Fibroblast of mammary gland (primary cell): ENCODE measurements at regions not wholly inside any gene's neighbourhood (a gene's known extent, or its start where the extent isn't known, plus 50 kb on each side); places are given as distances from the start of the nearest gene placed in this dataset.
"Not testable (repeated sequence)": the region's sequence is repeated elsewhere in the genome, so short reads cannot be mapped to it uniquely, and the experiment has no call there.

ENCODE experiments used
- DNase-seq: peaks from one replicate; pipeline ENCODE4 v3.0.0-alpha.2; 2010; ENCODE audit warnings: low read depth
- H3K4me3 ChIP-seq: 2 replicates; pipeline ENCODE4 v1.5.1; 2011; ENCODE audit warnings: low read depth, mild to moderate bottlenecking, low read length, moderate library complexity; ENCODE audit not compliant: control insufficient read depth
- TF ChIP-seq, protein P1 (sequence below): conservative IDR thresholded peaks from 2 replicates; pipeline ENCODE4 v1.5.1; 2011; ENCODE audit warnings: low read depth, low read length, inconsistent platforms; ENCODE audit not compliant: control insufficient read depth, insufficient read depth

DNA sequence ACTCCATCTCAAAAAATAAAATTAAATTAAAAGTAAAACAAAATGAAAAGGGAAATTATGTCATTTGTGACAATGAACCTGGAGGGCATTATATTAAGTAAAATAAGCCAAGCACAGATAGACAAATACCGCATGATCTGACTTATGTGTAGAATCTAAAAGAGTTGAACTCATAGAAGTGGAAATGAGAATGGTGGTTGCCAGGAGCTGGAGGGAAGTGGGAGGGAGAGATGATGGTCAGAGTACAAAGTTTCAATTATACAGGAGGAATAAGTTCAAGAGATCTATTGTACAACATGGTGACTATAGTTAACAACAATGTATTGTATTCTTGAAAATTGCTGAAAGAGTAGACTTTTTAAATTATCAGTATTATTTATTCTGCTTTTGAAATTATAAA, 183.4 kb downstream of the ID4 start:
- TF ChIP-seq, protein P1, sequence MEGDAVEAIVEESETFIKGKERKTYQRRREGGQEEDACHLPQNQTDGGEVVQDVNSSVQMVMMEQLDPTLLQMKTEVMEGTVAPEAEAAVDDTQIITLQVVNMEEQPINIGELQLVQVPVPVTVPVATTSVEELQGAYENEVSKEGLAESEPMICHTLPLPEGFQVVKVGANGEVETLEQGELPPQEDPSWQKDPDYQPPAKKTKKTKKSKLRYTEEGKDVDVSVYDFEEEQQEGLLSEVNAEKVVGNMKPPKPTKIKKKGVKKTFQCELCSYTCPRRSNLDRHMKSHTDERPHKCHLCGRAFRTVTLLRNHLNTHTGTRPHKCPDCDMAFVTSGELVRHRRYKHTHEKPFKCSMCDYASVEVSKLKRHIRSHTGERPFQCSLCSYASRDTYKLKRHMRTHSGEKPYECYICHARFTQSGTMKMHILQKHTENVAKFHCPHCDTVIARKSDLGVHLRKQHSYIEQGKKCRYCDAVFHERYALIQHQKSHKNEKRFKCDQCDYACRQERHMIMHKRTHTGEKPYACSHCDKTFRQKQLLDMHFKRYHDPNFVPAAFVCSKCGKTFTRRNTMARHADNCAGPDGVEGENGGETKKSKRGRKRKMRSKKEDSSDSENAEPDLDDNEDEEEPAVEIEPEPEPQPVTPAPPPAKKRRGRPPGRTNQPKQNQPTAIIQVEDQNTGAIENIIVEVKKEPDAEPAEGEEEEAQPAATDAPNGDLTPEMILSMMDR: no peak

DNA sequence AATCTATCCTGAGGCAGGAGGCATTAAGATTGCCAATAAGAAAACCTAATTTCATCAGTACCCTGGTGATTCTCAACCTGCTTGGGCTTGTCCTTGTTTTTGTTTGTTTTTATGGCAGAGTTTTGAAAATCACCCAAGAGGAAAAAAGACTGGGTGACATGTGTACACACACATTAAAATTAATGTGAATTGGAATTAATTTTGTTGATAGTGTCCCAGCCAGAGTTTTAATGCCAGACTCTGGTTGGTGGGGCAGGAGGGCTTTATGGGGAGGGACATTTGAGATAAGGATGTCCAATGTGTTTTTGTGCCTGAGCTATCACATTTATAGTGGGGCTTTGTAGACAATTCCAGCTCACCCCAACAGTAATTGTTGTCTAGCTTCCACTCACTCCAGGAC, 184.6 kb downstream of the ID4 start:
- H3K4me3 ChIP-seq: no peak overlapping the region
- TF ChIP-seq, protein P1: no peak

More for the DNA sequence above, 183.4 kb downstream of the ID4 start:
- no peak for DNase-seq
- H3K4me3 ChIP-seq: no peak overlapping the region

DNA sequence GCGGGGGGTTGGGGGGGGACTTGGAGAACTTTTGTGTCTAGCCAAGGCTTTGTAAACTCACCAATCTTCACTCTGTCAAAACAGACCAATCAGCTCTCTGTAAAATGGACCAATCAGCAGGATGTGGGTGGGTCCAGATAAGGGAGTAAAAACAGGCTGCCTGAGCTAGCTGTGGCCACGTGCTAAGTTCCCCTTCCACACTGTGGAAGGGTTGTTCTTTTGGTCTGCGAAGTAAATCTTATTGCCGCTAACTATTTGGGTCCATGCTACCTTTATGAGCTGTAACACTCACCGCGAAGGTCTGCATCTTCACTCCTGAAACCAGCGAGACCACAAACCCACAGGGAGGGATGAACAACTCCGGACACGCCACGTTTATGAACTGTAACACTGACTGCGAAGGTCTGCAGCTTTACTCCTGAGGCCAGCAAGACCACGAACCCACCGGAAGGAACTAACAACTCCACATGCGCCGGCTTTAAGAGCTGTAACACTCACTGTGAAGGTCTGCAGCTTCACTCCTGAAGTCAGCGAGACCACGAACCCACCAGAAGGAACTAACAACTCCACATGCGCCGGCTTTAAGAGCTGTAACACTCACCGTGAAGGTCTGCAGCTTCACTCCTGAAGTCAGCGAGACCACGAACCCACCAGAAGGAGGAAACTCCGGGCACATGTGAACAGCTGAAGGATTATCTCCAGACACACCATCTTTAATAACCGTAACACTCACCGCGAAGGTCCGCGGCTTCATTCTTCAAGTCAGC, 186.6 kb downstream of the ID4 start:
- H3K4me3 ChIP-seq, DNase-seq: not testable (repeated sequence)

More for the DNA sequence above, 184.6 kb downstream of the ID4 start:
- no peak for DNase-seq

DNA sequence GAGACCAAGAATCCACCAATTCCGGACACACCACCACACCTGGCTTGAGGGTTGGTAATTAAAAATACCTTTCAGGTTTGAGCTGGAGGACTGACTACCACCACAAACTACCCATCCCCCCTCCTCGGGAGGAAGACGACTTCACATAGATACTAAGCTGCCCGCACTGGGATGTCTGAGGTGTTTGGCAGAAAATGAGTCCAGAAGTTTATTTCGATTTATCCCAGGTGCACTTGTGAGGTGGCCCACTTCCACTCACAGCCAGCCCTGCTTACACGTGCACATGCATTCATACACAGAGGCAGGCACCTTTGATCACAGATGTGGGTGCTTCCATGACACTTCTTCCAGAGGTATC, 187.1 kb downstream of the ID4 start:
- H3K4me3 ChIP-seq: no peak overlapping the region
- no peak for DNase-seq
- TF ChIP-seq, protein P1: no peak

DNA sequence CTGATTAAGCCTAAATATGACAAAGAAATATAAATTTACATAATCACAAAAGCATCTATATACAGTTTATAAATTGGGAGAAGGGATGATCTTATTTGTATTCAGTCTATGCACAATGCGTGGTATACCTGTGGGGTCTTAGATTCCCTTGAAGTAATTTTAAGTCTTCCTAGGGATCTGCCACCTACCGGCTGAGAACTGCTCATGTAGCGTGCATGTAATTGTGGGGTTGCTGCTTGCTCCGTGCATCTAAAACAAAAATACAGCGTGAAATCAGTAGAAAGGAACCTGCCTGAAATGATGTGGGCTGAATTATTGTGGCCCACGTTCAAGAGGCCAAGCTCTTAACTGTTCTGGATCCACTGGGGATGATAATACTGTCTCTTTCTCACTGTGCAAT, 187.3 kb downstream of the MBOAT1 start:
- no peak for DNase-seq
- TF ChIP-seq, protein P1: no peak
- no peak overlapping the region for H3K4me3 ChIP-seq

DNA sequence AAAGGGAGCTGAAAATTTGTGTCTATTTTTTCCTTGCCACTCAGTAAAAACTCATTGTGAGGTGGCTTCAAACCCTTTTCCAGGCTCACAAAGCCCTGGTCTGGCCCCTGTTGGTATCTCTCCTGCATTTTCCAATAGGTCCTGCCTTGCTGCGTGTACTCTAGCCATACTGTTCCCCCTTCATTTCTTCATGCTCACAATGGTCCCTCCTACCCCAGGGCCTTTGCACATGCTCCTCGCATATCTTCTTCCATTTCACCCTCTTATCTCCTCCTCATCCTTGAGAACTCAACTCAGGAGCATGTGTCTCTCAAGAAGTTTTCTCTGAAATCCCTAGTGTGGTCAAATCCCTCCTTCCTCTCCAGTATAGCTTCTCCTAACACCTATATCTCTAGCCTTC, 186.6 kb downstream of the MBOAT1 start:
- no peak for DNase-seq
- TF ChIP-seq, protein P1: no peak
- no peak overlapping the region for H3K4me3 ChIP-seq

DNA sequence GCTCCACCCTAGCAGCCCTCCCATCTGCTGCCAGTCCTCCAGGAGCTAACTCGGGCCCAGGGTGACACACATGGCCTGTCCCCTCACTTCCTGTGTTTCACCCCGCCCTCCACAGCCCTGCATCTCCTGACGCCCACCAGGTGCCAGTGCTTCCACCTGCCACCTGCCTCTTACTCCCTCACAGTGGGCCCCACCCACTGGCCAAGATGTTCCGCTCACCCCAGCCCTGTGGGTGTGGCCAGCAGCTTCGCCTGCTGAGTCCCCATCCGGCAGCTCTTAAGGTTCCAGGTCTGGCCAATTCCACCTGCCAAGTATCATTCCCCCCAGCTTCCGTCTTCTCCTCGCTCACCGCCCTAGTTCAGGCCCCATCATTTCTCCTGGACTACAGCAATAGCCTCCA, 184.1 kb downstream of the MBOAT1 start:
- no peak overlapping the region for H3K4me3 ChIP-seq
- DNase-seq: no peak
- TF ChIP-seq, protein P1: no peak
